Right atrium auricular region (tissue), 2 donors: ENCODE measurements at regions not wholly inside any gene's neighbourhood (a gene's known extent, or its start where the extent isn't known, plus 50 kb on each side); places are given as distances from the start of the nearest gene placed in this dataset.

ENCODE experiments used
- DNase-seq: peaks from one replicate; pipeline ENCODE4 v3.0.0-alpha.2; 2019; ENCODE audit warnings: low spot score
- H3K27ac ChIP-seq, 2 donors: fragments of 200-600 bp; sonication (generic); 1 replicate in 1 of 2; 2 replicates in 1 of 2; pipeline ENCODE4 v1.5.1; 2016 to 2019
- H3K27me3 ChIP-seq, 2 donors: fragments of 200-600 bp; sonication (generic); one replicate each; pipeline versions ENCODE4 v1.5.1 to v1.6.0; 2017 to 2019
- H3K36me3 ChIP-seq: fragments of 200-600 bp; sonication (generic); one replicate; pipeline ENCODE4 v1.5.1; 2016
- H3K4me1 ChIP-seq, 2 donors: fragments of 200-600 bp; sonication (generic); one replicate each; pipeline versions ENCODE4 v1.5.1 to v1.6.0; 2017 to 2019
- H3K4me3 ChIP-seq, 2 donors: fragments of 200-600 bp; sonication (generic); 1 replicate in 1 of 2; 2 replicates in 1 of 2; pipeline ENCODE4 v1.5.1; 2017 to 2019; ENCODE audit warnings: mild to moderate bottlenecking in 1 of 2, moderate library complexity in 1 of 2
- H3K9me3 ChIP-seq, 2 donors: fragments of 200-600 bp; sonication (generic); one replicate each; pipeline ENCODE4 v1.5.1; 2019
- CTCF ChIP-seq, 2 donors: fragments of 200-600 bp; sonication (generic); IDR thresholded peaks; one replicate each; pipeline ENCODE4 v1.5.1; 2019; ENCODE audit warnings: antibody characterized with exemption in 2 of 2

- DNase-seq: no peak
- Histone ChIP-seq H3K9me3 (no peaks in the 10 kb centered on the region), H3K4me3 (no peak overlapping the region), H3K4me1 (no peaks in the 10 kb centered on the region), H3K27me3 (no peaks in the 10 kb centered on the region), H3K27ac (no peak overlapping the region), H3K36me3 (no peaks in the 10 kb centered on the region)
- TF ChIP-seq CTCF (IDR thresholded peaks at IDR 0.05): no peak
These were observed 77.7 kb downstream of the LSM5 start for GRCh38 chr7:32412471-32412870.

DNA sequence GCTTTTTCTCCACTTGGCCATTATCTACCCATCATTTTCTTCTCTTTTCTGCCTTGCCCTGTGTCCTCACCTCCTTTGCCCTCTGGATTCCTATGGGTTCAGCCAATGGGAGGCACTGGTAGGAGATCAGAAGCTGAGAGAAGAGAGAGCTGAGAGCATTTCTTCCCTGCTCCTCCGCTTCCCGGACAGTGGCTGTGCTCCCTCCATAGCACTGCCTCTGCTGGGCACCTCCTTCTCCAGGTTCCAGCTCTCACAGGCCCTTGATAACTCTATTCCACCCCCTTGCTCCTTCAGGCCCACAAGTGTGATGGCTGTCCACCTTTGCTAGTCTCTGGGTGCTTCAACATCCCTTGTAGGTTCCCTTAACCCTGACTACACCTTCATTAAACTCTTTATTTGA lies 79.6 kb downstream of the LSM5 start:
- Histone ChIP-seq H3K27me3 (no peaks in the 10 kb centered on the region), H3K4me1 (no peaks in the 10 kb centered on the region), H3K36me3 (no peaks in the 10 kb centered on the region), H3K27ac (no peak overlapping the region), H3K4me3 (no peak overlapping the region), H3K9me3 (no peaks in the 10 kb centered on the region)
- TF ChIP-seq CTCF (IDR thresholded peaks at IDR 0.05): no peak
- DNase-seq: no peak

- Histone ChIP-seq H3K27ac (no peak overlapping the region), H3K9me3 (no peaks in the 10 kb centered on the region), H3K27me3 (no peaks in the 10 kb centered on the region), H3K36me3 (no peaks in the 10 kb centered on the region), H3K4me3 (no peak overlapping the region), H3K4me1 (no peaks in the 10 kb centered on the region)
- no peak for TF ChIP-seq CTCF (IDR thresholded peaks at IDR 0.05)
- no peak for DNase-seq
These were observed 83.8 kb downstream of the LSM5 start for GRCh38 chr7:32406386-32406785.

GRCh38 chr7:32403463-32404229 lies 86.5 kb downstream of the LSM5 start:
- Histone ChIP-seq H3K27ac (no peak overlapping the region), H3K36me3 (no peaks in the 10 kb centered on the region), H3K4me3 (no peak overlapping the region), H3K9me3 (no peaks in the 10 kb centered on the region), H3K4me1 (no peaks in the 10 kb centered on the region), H3K27me3 (no peaks in the 10 kb centered on the region)
- no peak for DNase-seq
- TF ChIP-seq CTCF (IDR thresholded peaks at IDR 0.05): no peak

DNA sequence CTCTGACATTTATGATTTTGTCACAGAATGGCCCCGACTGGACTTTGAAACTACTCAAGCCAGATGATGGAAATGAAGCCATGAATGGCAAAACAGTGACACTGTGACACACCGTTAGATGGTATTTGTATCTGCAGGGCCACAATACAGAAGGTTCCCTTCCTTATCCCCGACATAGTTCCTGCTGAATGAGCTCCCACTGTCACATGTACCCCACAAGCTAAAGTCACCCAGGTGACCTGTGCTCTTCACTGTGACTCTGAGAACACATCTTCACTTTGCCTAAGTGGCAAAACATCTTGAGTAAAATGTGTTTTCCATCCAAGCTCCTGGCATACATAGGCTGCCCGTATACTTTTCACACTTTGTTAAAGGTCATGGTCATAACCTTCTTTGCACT lies 89.5 kb downstream of the LSM5 start:
- no peaks in the 10 kb centered on the region for H3K36me3 ChIP-seq
- H3K4me1 ChIP-seq: no peaks in the 10 kb centered on the region
- H3K27me3 ChIP-seq: no peaks in the 10 kb centered on the region
- no peak overlapping the region for H3K4me3 ChIP-seq
- no peak overlapping the region for H3K27ac ChIP-seq
- H3K9me3 ChIP-seq: no peaks in the 10 kb centered on the region
- no peak for DNase-seq
- no peak for TF ChIP-seq CTCF (IDR thresholded peaks at IDR 0.05)

GRCh38 chr7:32399311-32399710 lies 90.9 kb downstream of the LSM5 start:
- no peak for TF ChIP-seq CTCF (IDR thresholded peaks at IDR 0.05)
- H3K4me1 ChIP-seq: no peaks in the 10 kb centered on the region
- H3K36me3 ChIP-seq: no peaks in the 10 kb centered on the region
- no peaks in the 10 kb centered on the region for H3K27me3 ChIP-seq
- no peak overlapping the region for H3K4me3 ChIP-seq
- no peaks in the 10 kb centered on the region for H3K9me3 ChIP-seq
- H3K27ac ChIP-seq: no peak overlapping the region
- DNase-seq: no peak
